GM21529 (cell line): ENCODE measurements at regions not wholly inside any gene's neighbourhood (a gene's known extent, or its start where the extent isn't known, plus 50 kb on each side); places are given as distances from the start of the nearest gene placed in this dataset.
"Not testable (repeated sequence)": the region's sequence is repeated elsewhere in the genome, so short reads cannot be mapped to it uniquely, and the experiment has no call there.

Source experiments
- ATAC-seq: cut with Tn5 transposase; IDR thresholded peaks from one replicate; pipeline ENCODE4 v1.9.1; 2021; ENCODE audit not compliant: unreplicated experiment

- no peak for ATAC-seq
Measured at GRCh38 chr11:103716363-103716762, 320.1 kb upstream of the DDI1 start.

GRCh38 chr11:103727262-103727661 is 309.2 kb upstream of the DDI1 start:
- no peak for ATAC-seq

- no peak for ATAC-seq
Measured at GRCh38 chr11:103729617-103730016, 306.8 kb upstream of the DDI1 start.

- ATAC-seq, result no peak
Measured at GRCh38 chr11:103730131-103730940, 306.1 kb upstream of the DDI1 start.

- no peak for ATAC-seq
Measured at GRCh38 chr11:103731670-103732069, 304.8 kb upstream of the DDI1 start.

- no peak for ATAC-seq
Measured at GRCh38 chr11:103733889-103734288, 302.6 kb upstream of the DDI1 start.

GRCh38 chr11:103735497-103736032 is 300.9 kb upstream of the DDI1 start:
- no peak for ATAC-seq

- ATAC-seq, result no peak
Measured at GRCh38 chr11:103736315-103737036, 300.0 kb upstream of the DDI1 start.

- ATAC-seq, result no peak
Measured at GRCh38 chr11:103737037-103737622, 299.3 kb upstream of the DDI1 start.

GRCh38 chr11:103737747-103738146 is 298.7 kb upstream of the DDI1 start:
- ATAC-seq, result no peak

GRCh38 chr11:103739074-103739796 is 297.2 kb upstream of the DDI1 start:
- not testable (repeated sequence) for ATAC-seq

- no peak for ATAC-seq
Measured at GRCh38 chr11:103744496-103745153, 291.8 kb upstream of the DDI1 start.

GRCh38 chr11:103749158-103749557 is 287.3 kb upstream of the DDI1 start:
- ATAC-seq, result no peak

GRCh38 chr11:103768816-103769215 is 267.6 kb upstream of the DDI1 start:
- ATAC-seq, result no peak

- ATAC-seq, result no peak
Measured at GRCh38 chr11:103773059-103773458, 263.4 kb upstream of the DDI1 start.

- no peak for ATAC-seq
Measured at GRCh38 chr11:103773537-103773936, 262.9 kb upstream of the DDI1 start.

GRCh38 chr11:103779054-103779453 is 257.4 kb upstream of the DDI1 start:
- ATAC-seq, result no peak

- no peak for ATAC-seq
Measured at GRCh38 chr11:103789952-103790351, 246.5 kb upstream of the DDI1 start.

- ATAC-seq, result no peak
Measured at GRCh38 chr11:103792981-103793468, 243.4 kb upstream of the DDI1 start.

- no peak for ATAC-seq
Measured at GRCh38 chr11:103794262-103794661, 242.2 kb upstream of the DDI1 start.
